ENCODE measurements at regions not wholly inside any gene's neighbourhood (a gene's known extent, or its start where the extent isn't known, plus 50 kb on each side); places are given as distances from the start of the nearest gene placed in this dataset.

GRCh38 chr11:15586741-15587473 is 472.2 kb downstream of the INSC start:
- no peak for DNase-seq

GRCh38 chr11:15589070-15589626 is 474.4 kb downstream of the INSC start:
- no peak for DNase-seq

GRCh38 chr11:15590132-15590531 is 475.4 kb downstream of the INSC start:
- DNase-seq = no peak

GRCh38 chr11:15591112-15591537 is 476.4 kb downstream of the INSC start:
- no peak for DNase-seq

- DNase-seq = no peak
Measured at GRCh38 chr11:15594607-15595006, 479.9 kb downstream of the INSC start.

GRCh38 chr11:15599376-15599775 is 484.7 kb downstream of the INSC start:
- no peak for DNase-seq

- no peak for DNase-seq
Measured at GRCh38 chr11:15602047-15602446, 487.3 kb downstream of the INSC start.

- no peak for DNase-seq
Measured at GRCh38 chr11:15602785-15603567, 488.3 kb downstream of the INSC start.

GRCh38 chr11:15605094-15605493 is 490.4 kb downstream of the INSC start:
- no peak for DNase-seq

- DNase-seq = no peak
Measured at GRCh38 chr11:15607361-15608036, 492.8 kb downstream of the INSC start.

- DNase-seq = no peak
Measured at GRCh38 chr11:15609445-15609844, 494.7 kb downstream of the INSC start.

- no peak for DNase-seq
Measured at GRCh38 chr11:15610881-15611280, 496.2 kb downstream of the INSC start.

GRCh38 chr11:15613251-15613650 is 498.5 kb downstream of the INSC start:
- DNase-seq = no peak

- no peak for DNase-seq
Measured at GRCh38 chr11:15613789-15614188, 499.1 kb downstream of the INSC start.

- no peak for DNase-seq
Measured at GRCh38 chr11:15615398-15616096, 500.8 kb downstream of the INSC start.

GRCh38 chr11:15616130-15617105 is 501.7 kb downstream of the INSC start:
- no peak for DNase-seq

- no peak for DNase-seq
Measured at GRCh38 chr11:15617126-15617525, 502.4 kb downstream of the INSC start.

- DNase-seq = no peak
Measured at GRCh38 chr11:15618583-15619032, 503.9 kb downstream of the INSC start.

- no peak for DNase-seq
Measured at GRCh38 chr11:15621565-15621964, 506.8 kb downstream of the INSC start.

GRCh38 chr11:15622231-15622890 is 507.6 kb downstream of the INSC start:
- DNase-seq = no peak

- DNase-seq = no peak
Measured at GRCh38 chr11:15624701-15625100, 510.0 kb downstream of the INSC start.

Measured in T-helper 9 cell (primary cell).